MM.1S (cell line): ENCODE measurements at regions not wholly inside any gene's neighbourhood (a gene's known extent, or its start where the extent isn't known, plus 50 kb on each side); places are given as distances from the start of the nearest gene placed in this dataset.
"Not testable (repeated sequence)": the region's sequence is repeated elsewhere in the genome, so short reads cannot be mapped to it uniquely, and the experiment has no call there.

Source experiments
- DNase-seq: peaks from one replicate; pipeline ENCODE4 v3.0.0-alpha.2; 2015
- H2AFZ ChIP-seq: fragments of 300-600 bp; sonication (generic); 2 replicates; pipeline ENCODE4 v1.6.0; 2016; ENCODE audit warnings: antibody characterized with exemption, low read length
- H3F3A ChIP-seq: fragments of 300-600 bp; sonication (generic); 2 replicates; pipeline ENCODE4 v1.6.1; 2016; ENCODE audit warnings: mild to moderate bottlenecking, antibody characterized with exemption, low read length, moderate library complexity, mixed read lengths; ENCODE audit not compliant: insufficient read depth
- H3K27ac ChIP-seq: fragments of 300-600 bp; sonication (generic); 2 replicates; pipeline ENCODE4 v1.5.1; 2016; ENCODE audit warnings: mild to moderate bottlenecking, low read length
- H3K27me3 ChIP-seq: fragments of 300-600 bp; sonication (generic); replicated peaks from 2 replicates; pipeline ENCODE4 v1.6.0; 2016; ENCODE audit warnings: low read length; ENCODE audit not compliant: insufficient read depth
- H3K36me3 ChIP-seq: fragments of 300-600 bp; sonication (generic); replicated peaks from 2 replicates; pipeline ENCODE4 v1.6.1; 2016; ENCODE audit warnings: mild to moderate bottlenecking, low read length, mixed read lengths; ENCODE audit not compliant: insufficient read depth
- H3K4me1 ChIP-seq: fragments of 300-600 bp; sonication (generic); 2 replicates; pipeline ENCODE4 v1.6.1; 2016; ENCODE audit warnings: low read length, mixed read lengths
- H3K4me2 ChIP-seq: fragments of 300-600 bp; sonication (generic); 2 replicates; pipeline ENCODE4 v1.6.0; 2016; ENCODE audit warnings: low read depth, low read length
- H3K4me3 ChIP-seq: fragments of 300-600 bp; sonication (generic); 2 replicates; pipeline ENCODE4 v1.5.1; 2016; ENCODE audit warnings: low read length, mixed read lengths
- H3K79me2 ChIP-seq: fragments of 300-600 bp; sonication (generic); 2 replicates; pipeline ENCODE4 v1.6.1; 2016; ENCODE audit warnings: mixed run types, low read length, mixed read lengths
- H3K9ac ChIP-seq: fragments of 300-600 bp; sonication (generic); 2 replicates; pipeline ENCODE4 v1.6.1; 2016; ENCODE audit warnings: low read length, mixed read lengths
- H3K9me2 ChIP-seq: fragments of 300-600 bp; sonication (generic); replicated peaks from 2 replicates; pipeline ENCODE4 v1.6.1; 2016; ENCODE audit warnings: mild to moderate bottlenecking, low read length, mixed read lengths; ENCODE audit not compliant: insufficient read depth
- H3K9me3 ChIP-seq: fragments of 300-600 bp; sonication (generic); replicated peaks from 2 replicates; pipeline ENCODE4 v1.6.1; 2016; ENCODE audit warnings: mild to moderate bottlenecking, low read length, mixed read lengths; ENCODE audit not compliant: insufficient read depth
- H4K20me1 ChIP-seq: fragments of 300-600 bp; sonication (generic); 2 replicates; pipeline ENCODE4 v1.6.1; 2016; ENCODE audit warnings: mild to moderate bottlenecking, low read length, moderate library complexity, mixed read lengths; ENCODE audit not compliant: insufficient read depth
- CTCF ChIP-seq: fragments of 300-600 bp; sonication (generic); IDR thresholded peaks from 2 replicates; pipeline ENCODE4 v1.5.1; 2016; ENCODE audit warnings: antibody characterized with exemption, low read length, mixed read lengths
- EZH2 ChIP-seq: fragments of 300-600 bp; sonication (generic); optimal IDR thresholded peaks from 2 replicates; pipeline ENCODE3; 2017; ENCODE audit warnings: low read depth, mild to moderate bottlenecking, antibody characterized with exemption, low read length, mixed read lengths
- EZH2phosphoT487 ChIP-seq: fragments of 300-600 bp; sonication (generic); IDR thresholded peaks from 2 replicates; pipeline ENCODE4 v1.6.1; 2018; ENCODE audit warnings: antibody characterized with exemption, low read length

DNA sequence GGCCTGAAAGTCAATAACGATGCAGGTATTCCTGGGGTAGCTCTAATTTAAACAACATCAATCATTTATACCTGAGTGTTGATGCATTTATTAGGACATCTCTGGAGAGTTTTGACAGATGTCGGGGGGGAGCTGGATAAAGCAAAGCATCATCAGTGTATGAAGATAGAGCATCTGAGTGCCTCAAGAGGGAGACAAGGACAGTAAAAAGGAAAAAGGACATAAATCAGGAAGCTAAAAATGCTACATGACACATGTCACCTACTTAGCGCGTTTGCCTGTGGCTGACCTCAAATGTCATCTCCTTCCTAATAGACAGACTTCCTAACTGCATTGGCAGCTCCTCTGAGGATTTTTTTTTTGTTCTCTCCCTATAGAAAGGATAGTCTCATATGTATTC, 259.5 kb upstream of the PKP2 start:
- no peaks in the 10 kb centered on the region for H3K36me3 ChIP-seq
- no peaks in the 10 kb centered on the region for H3F3A ChIP-seq
- H2AFZ ChIP-seq, result no peak overlapping the region
- TF ChIP-seq CTCF (no peak), EZH2phosphoT487 (no peak), EZH2 (no peak)
- H3K79me2 ChIP-seq, result no peaks in the 10 kb centered on the region
- no peaks in the 10 kb centered on the region for H3K4me1 ChIP-seq
- H4K20me1 ChIP-seq, result no peaks in the 10 kb centered on the region
- no peak overlapping the region for H3K4me2 ChIP-seq
- H3K27me3 ChIP-seq, result no peaks in the 10 kb centered on the region
- no peak overlapping the region for H3K4me3 ChIP-seq
- H3K27ac ChIP-seq, result no peak overlapping the region
- no peaks in the 10 kb centered on the region for H3K9me2 ChIP-seq
- DNase-seq, result no peak
- no peak overlapping the region for H3K9ac ChIP-seq
- no peaks in the 10 kb centered on the region for H3K9me3 ChIP-seq

DNA sequence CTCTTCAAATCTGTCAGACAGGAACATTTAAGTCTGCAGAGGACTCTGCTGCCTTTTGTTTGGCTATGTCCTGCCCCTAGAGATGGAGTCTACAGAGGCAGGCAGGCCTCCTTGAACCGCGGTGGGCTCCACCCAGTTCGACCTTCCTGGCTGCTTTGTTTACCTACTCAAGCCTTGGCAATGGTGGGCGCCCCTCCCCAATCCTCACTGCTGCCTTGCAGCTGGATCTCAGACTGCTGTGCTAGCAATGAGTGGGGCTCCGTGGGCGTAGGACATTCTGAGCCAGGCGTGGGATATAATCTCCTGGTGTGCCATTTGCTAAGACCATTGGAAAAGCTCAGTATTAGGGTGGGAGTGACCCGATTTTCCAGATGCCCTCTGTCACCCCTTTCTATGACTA, 250.7 kb upstream of the PKP2 start:
- H3K36me3 ChIP-seq, H3K9me2 ChIP-seq, DNase-seq, H4K20me1 ChIP-seq, H3K9ac ChIP-seq, H3K9me3 ChIP-seq, H3F3A ChIP-seq, H3K4me1 ChIP-seq, H3K4me2 ChIP-seq, H3K79me2 ChIP-seq, H3K4me3 ChIP-seq, H2AFZ ChIP-seq, H3K27me3 ChIP-seq, H3K27ac ChIP-seq: not testable (repeated sequence)

DNA sequence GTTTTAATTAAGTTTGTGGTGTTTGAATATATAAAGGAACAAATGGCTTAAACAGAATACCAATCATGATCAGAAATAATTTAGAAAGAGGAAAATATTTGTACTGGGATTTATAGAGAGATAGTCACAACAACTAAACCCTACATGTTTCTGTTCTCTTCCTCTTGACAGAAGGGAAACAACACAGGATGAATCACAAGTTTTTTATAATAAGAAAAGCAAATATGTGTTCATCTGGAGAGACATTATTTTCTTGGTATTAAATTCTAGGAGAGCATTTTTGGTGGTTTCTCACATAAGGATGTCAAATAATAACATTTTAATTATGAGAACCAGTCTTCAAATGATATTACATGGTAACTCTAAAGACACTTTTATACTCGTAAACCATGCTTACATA, 232.9 kb upstream of the PKP2 start:
- Histone ChIP-seq H3F3A (no peaks in the 10 kb centered on the region), H3K9ac (no peak overlapping the region), H3K9me2 (no peaks in the 10 kb centered on the region), H2AFZ (no peak overlapping the region), H3K4me1 (no peaks in the 10 kb centered on the region), H3K27me3 (no peaks in the 10 kb centered on the region), H3K4me3 (no peak overlapping the region), H3K36me3 (no peaks in the 10 kb centered on the region), H3K4me2 (no peak overlapping the region), H4K20me1 (no peaks in the 10 kb centered on the region), H3K79me2 (no peaks in the 10 kb centered on the region), H3K9me3 (no peaks in the 10 kb centered on the region), H3K27ac (no peak overlapping the region)
- no peak for DNase-seq
- TF ChIP-seq EZH2phosphoT487 (no peak), EZH2 (no peak), CTCF (no peak)

- Histone ChIP-seq H4K20me1 (no peaks in the 10 kb centered on the region), H3K9ac (no peak overlapping the region), H3K9me2 (no peaks in the 10 kb centered on the region), H3K27me3 (no peaks in the 10 kb centered on the region), H3K79me2 (no peaks in the 10 kb centered on the region), H3K36me3 (no peaks in the 10 kb centered on the region), H2AFZ (no peak overlapping the region), H3K4me2 (no peak overlapping the region), H3K9me3 (no peaks in the 10 kb centered on the region), H3K4me3 (no peak overlapping the region), H3K27ac (no peak overlapping the region), H3K4me1 (no peaks in the 10 kb centered on the region), H3F3A (no peaks in the 10 kb centered on the region)
- no peak for TF ChIP-seq EZH2
- TF ChIP-seq CTCF, result no peak
- no peak for TF ChIP-seq EZH2phosphoT487
- no peak for DNase-seq
These were observed 229.2 kb upstream of the PKP2 start for GRCh38 chr12:33125755-33126154.
